SK-N-MC (cell line): ENCODE measurements at regions not wholly inside any gene's neighbourhood (a gene's known extent, or its start where the extent isn't known, plus 50 kb on each side); places are given as distances from the start of the nearest gene placed in this dataset.
"Not testable (repeated sequence)": the region's sequence is repeated elsewhere in the genome, so short reads cannot be mapped to it uniquely, and the experiment has no call there.

ENCODE experiments used
- EZH2 ChIP-seq: fragments of 200-600 bp; sonication (generic); IDR thresholded peaks from one replicate; pipeline ENCODE4 v1.6.1; 2017; ENCODE audit warnings: antibody characterized with exemption
- FOXP2 ChIP-seq: optimal IDR thresholded peaks from 2 replicates; pipeline ENCODE3; 2011; ENCODE audit warnings: mild to moderate bottlenecking, moderate library complexity; ENCODE audit not compliant: insufficient read depth; ENCODE audit errors: extremely low read length, control extremely low read depth
- POLR2AphosphoS5 ChIP-seq: IDR thresholded peaks from 2 replicates; pipeline ENCODE4 v1.6.1; 2012; ENCODE audit warnings: mild to moderate bottlenecking, low read depth, low read length, borderline replicate concordance

GRCh38 chrX:122224137-122224536 lies 959.9 kb upstream of the GRIA3 start:
- TF ChIP-seq EZH2, POLR2AphosphoS5, FOXP2: not testable (repeated sequence)
